ENCODE measurements at regions not wholly inside any gene's neighbourhood (a gene's known extent, or its start where the extent isn't known, plus 50 kb on each side); places are given as distances from the start of the nearest gene placed in this dataset.
"Not testable (repeated sequence)": the region's sequence is repeated elsewhere in the genome, so short reads cannot be mapped to it uniquely, and the experiment has no call there.

DNA sequence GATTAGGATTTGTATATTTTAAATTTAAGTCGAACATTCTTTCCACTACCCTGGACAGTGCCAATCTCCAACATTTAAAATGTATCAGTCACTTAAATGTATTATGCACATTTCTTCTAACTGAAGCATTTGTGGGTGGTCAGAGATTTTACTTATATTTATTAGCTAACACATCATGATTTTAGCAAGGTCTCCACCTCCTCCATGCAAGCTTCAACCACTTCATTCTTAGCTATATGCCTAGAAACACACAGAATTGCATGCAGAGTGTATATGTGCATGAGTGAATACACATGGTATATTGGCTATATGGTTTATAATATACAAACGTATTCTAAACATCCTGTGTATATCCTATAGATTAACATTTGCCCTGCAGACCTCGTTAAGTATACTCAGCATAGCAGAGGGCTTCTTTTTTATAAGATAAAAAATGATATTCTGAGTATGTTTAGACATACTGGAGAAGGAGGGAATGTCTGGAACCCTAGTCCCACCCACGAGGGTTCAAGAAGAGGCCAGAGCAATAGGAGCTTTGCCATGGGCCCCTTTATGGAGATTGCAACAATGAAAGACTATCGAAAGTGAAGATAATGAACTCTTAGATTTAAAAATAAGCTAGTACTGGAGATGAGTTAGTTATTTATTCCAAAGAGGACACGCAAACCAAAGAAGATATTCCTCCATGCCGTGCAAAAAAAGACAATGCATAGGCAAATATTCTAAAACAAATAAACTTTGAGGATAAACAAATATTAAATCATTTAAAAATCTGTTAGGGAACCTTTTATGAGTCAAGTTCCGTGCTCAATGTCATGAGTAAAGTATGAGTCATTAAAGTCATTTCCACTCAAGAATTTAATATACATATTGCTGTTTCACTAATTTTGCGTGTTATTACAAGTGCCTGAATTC is 480.4 kb downstream of the SIPA1L2 start:
- no peak for DNase-seq

DNA sequence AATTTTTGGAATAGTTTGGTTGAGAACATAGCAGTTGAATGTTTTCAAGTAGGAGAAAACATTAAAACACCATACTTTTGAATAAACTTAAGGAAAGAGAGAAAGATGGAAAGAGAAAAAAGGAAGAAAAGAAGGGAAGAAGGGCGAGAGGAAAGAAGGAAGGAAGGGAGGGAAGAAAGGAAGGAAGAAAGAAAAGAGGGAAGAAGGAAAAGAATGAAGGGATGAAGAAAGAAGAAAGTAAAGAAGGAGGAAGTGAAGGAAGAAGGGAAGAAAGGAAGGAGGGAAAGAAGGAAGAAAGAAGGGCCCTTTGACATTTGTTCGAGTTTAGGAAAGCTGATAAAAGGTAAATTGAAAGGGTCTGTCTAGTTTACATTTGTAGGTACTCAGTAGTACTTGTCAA is 482.7 kb downstream of the SIPA1L2 start:
- no peak for DNase-seq

DNA sequence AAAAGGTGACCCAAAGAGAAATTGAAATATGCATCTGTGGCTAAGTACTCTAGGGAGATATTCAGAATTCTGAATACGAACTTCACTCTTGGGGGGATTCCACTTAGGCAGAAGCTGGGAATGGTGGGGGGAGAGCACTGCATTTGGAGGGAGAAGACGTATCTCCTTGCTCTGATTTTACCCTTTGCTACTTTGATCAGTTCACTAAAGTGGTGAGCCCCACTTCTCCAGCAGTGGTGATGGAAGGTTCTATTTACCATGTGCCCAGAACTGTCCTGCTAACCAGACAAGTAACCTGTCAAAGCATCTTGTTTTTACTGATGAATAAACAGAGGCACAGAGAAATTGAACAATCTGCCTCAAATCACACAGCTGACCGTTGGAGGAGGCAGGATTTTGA is 483.4 kb downstream of the SIPA1L2 start:
- DNase-seq = no peak

DNA sequence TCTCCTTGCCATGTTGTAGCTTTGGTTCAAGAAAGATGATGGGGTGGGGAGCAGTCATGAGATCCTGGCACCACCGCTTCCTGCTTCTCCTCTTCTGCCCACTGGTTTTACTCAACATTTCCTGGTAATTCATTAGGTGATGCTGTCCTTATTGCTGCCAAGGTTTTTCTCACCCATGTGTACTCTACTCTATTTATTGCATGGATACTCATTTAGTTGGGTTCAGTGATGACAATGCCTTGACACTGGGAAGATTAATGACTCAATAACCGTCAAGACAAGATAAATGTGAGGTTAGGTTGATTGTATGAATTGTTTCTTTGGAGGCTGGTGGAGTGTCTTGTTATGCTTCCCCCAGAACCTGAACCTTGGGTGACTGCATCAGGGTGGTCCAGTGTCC is 484.2 kb downstream of the SIPA1L2 start:
- no peak for DNase-seq

DNA sequence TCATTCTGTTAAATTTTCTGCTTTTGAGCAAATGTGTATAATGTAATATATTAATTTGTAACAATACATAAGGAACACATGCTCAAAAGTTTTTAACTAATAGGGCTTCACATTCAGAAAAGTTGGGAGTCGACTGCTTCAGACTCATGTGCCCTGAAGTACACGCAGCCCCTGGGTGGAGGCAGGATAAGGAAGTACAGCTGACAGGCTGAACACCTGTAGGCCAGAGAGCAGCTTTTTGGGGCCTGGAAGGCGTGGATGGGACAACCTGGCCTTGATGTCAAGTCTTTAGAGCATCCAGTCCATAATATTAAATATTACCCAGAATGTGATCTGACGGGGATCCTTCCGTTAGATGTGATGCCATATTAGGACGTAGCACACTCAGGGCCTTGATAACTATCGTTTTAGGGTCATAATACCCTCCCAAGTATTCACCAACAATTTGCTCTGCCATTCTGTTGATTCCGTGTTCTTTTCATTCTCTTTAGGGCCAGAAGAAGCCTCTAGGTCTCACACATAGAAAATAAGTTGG is 485.2 kb downstream of the SIPA1L2 start:
- no peak for DNase-seq

DNA sequence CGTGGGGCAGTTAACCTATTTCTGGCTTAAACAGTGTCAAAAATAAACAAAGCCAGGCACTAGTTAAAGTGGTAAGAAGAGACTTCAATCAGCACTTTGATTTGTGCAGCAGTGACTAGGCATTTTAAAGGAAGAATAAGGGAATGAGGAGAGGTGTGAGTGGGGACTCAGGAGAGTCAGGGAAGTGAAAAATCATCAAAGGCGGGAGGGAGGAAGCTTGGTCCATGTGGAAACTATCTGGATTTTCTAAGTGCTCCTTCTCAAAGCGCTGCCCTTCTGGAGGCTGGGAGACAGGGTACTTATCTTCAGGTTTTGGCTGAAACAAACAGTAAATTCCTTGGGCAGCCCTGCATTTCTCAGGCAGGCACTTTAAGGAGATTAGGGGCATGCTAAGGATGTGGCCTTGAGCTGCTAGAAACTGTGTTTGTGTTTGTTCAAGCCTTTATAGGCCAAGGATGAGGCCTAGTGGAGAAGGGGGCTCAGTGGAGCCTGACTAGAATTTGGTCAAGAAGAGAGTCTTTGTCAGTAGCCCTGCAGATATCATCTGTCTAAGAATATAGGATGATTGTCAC is 486.5 kb downstream of the SIPA1L2 start:
- DNase-seq = no peak

DNA sequence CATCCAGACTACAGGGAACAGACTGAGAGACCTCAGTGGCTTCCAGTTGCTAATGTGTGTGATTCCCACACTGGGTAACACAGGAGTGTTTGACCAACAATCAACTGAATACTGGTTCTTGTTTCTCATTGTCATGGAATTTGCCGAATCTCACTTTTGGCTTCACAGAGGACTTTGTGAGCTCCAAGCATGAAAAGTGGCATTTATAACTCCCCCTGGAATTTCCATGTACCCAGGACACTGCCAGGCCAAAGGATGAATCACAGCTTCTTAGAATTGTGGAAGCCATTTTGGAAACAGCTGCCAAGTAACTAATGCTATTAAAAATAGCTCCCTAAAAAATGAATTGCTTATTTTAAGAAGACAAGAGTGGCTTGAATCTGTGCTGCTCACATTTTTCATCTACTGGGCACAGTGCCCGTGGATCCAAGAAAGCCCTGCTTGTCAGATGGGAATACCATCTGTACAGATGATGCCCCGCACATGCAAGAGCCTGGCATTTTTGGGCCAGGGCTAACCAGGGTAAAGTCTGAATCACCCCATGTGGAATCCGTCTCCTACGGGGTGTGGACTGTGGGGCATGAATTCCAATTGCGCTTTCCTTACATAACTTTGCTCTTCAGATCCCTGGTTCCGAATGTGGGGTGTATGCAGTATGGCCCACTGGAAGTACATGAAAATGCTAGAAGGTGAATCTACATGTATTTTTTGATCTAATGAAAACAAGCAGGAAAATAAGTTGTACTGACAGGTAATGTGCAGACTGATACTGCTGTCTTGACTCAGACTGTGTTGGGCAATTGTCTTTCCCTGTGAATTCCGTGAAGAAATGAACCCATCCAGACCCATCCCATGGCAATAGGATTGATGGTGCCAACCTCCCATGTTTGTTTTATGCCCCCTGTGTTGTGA is 487.3 kb downstream of the SIPA1L2 start:
- no peak for DNase-seq

DNA sequence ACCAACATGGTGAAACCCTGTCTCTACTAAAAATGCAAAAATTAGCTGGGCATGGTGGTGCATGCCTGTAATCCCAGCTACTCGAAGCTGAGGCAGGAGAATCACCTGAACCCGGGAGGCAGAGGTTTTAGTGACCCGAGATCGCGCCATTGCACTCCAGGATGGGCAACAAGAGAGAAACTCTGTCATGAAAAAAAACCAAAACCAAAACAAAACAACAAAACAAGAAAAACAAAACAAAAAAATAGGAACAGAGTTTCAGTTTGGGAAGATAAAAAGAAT is 488.8 kb downstream of the SIPA1L2 start:
- not testable (repeated sequence) for DNase-seq

DNA sequence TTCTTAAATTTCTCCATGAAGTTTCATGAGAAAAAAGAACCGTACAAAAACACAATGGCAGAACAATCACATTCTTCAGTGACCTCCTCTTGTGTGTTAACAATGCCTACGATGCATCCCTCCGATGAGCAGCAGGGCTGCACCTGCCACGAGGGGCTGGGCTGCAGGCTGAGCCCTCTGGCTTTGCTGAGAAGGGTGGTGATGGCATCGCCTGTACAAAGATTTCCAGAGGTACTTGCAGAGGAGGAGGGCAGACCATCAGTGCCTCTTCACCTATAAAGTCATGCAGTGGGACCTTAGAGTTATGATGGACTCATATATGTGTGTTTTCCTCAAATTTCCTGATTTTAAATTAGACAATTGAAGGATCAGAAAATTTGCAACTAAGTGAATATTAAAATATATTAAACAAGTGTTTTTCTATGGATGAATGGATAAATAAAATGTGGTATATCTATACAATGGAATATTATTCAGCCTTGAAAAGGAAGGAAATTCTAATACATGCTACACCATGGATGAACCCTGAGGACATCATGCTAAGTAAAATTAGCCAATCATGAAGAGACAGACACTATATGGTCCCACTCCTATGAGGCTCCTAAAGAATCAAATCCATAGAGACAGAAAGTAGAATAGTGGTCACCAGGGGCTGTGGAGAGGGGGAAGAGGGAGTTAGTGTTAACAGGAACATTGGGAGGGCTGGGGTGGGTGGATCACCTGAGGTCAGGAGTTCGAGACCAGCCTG is 489.3 kb downstream of the SIPA1L2 start:
- no peak for DNase-seq

DNA sequence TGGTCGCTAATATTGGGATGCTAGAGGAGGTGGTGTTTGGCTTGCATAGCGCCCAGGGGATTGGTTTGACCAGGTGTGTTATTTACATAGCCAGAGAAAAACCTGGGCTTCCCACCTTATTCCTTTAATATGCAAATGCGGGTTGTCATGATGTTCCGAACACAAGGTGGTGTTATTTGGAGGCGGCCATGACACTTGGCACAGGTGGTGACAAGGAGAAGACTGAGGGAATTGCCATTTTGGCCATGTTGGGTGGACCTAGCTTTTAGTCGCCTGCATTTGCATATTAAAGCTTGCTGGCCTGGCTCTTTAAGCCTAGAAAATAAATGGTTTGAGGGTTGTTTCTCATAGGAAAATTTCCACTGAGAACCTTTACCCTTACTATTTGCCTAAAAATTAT is 490.5 kb downstream of the SIPA1L2 start:
- DNase-seq = no peak

DNA sequence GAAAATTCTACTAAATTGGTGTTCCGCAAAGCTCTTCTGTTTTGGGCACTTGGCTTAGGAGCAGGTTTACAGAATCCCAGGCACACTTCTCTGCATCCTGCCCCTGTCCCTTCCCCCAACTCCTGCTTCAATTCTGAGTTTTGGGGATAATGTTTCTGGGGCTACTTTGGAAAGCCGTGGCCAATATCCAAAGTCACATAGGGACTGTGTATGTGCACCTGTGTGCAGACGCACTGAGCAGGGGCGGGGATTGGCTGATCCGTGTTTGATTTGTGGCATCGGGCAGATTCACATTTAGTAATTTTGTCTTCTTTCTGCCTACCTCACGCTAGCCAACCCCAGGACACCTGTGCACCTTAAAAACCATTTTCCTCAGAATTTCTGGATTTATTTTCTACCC is 491.9 kb downstream of the SIPA1L2 start:
- DNase-seq = no peak

DNA sequence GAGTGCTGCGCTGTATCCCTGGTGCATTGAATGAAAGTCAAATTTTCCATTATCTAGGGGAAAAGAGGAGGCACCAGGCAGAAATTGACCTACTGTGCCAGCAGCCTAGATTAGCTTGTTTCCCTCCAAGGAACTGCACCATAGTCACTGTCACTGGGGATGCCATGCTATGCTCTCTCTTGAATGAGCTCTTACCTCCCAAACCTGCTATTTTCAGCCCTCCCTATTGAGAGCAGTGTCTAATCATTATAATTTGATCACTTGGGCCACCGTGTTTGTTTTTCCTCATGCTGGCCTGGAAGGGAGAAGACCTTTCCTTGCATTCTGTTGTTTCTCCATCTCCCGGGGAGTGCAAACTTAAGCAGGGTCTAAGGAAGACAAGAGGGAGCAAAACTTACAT is 492.9 kb downstream of the SIPA1L2 start:
- no peak for DNase-seq

DNA sequence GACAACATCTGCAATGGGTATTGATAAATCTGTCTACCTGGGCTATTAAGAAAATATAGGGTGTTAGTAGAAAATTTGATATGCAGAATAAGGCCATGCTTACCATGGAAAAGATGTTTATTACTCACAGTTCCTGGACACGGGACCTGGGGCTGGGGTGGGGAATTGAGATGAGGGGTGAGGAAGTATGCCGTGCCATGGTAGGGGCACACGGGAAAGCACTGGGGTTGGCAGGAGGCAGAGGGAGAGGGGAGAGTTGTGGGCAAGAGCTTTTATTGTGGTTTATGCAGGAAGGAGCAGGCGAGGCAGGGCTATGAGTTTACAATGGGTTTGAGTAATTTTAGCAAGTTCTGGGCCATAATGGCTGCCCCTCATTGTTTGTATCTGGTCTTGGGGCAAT is 493.8 kb downstream of the SIPA1L2 start:
- no peak for DNase-seq

DNA sequence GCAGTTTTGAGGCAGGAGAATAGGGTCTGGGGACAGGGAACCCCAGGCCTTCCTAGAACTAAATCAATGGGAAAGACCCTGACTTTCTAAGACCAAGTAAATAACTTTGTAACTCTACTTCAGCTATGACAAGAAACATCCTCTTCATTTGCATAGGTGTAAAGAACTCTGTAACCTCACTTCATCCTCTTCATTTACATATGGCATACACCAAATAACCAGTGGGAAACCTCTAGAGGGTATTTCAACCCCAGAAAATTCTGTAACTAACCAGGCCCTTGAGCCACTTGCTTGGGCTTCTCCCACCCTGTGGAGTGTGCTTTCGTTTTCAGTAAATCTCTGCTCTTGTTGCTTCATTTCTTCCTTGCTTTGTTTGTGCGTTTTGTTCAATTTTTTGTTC is 495.6 kb downstream of the SIPA1L2 start:
- DNase-seq = no peak

DNA sequence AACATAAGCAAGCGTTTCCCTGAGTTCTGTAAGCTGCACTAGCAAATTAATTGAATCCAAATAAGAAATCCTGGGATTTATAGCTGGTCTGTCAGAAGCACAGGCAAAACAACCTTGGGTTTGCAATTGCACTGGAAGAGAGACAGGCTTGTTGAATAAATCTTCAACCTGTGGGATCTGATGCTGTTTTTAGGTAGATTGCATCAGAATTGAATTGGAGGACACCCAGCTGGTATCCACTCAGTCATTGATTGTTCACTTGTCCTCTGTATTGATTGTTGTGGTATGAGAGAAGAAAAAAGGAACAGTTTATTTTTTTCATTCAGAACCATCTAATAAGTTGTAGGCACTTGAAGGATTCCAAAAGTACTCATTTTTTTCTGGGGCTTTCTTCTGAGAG is 497.4 kb downstream of the SIPA1L2 start:
- no peak for DNase-seq

DNA sequence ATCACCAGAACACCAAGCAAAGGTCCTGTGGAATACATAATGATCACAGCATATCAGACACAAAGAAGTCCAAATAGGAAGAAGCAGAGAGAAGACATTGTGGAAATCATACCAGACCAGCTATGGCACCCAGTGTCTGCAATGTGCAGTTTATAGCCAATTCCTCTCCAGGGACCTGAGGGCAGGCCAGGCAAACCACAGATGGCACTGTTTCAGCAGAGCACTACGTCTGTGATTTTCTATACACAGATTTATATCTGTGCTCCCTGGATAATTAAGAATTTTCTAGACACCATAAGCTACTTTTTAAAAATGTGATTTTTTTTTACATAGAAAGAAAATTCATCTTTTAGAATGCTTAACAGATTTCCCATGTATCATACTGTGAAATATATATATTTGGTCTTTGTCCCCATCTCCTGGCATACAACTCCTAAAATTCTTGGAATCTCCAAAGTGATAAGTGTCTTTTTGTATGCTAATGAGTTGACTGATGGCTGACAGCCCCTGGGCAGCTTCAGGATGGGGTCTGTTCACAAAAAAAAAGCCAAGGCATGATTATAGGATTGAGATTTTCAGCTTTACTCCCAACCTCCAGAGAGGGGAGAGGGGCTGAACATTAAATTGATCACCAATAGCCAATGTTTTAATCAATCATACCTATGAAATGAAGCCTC is 498.1 kb downstream of the SIPA1L2 start:
- no peak for DNase-seq

DNA sequence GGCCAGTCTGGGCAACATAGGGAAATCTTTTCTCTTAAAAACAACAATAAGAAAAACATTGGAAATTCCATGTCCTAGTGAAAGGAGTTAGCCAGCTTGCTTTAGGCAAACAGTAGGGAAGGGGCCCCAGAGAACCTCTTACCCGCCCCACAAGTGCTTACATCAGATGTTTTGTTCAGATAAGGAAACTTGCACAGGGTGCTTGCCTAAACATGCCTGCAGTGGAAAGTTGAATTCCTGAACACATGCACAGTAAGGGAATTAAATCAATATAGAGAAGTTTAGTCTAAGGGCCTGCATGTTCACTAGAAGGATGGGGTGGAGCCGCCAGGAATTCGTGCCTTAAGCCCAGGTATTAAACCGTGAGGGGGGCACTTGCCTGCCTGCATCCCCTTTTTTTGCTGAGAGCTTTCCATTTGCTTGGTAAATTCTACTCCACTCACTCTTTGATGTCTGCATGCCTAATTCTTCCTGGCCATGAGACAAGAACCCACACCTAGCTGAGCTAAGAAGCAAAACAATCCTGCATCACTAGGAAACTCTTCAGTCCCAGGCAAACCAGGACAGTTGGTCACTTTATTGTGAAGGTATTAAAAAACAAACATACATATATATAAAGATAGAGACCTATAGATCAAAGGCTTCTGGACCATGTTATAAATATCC is 499.0 kb downstream of the SIPA1L2 start:
- DNase-seq = no peak

DNA sequence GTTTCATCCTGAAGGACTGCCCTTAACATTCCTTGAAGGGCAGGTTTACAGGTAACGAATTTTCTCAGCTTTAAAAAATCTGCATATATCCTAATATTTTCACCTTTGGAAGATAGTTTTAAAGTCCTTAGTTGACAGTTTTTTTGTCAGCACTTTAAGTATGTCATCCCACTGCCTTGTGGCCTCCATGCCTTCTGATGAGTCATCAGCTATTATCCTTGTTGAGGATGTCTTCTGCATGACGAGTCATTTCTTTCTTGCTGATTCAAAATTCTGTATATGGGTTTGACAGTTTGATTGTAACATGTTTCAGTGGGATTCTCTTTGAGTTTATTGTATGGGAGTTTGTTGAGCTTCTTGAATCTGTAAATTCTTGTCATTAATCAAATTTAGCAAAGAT is 500.6 kb downstream of the DISC1 start:
- no peak for DNase-seq

DNA sequence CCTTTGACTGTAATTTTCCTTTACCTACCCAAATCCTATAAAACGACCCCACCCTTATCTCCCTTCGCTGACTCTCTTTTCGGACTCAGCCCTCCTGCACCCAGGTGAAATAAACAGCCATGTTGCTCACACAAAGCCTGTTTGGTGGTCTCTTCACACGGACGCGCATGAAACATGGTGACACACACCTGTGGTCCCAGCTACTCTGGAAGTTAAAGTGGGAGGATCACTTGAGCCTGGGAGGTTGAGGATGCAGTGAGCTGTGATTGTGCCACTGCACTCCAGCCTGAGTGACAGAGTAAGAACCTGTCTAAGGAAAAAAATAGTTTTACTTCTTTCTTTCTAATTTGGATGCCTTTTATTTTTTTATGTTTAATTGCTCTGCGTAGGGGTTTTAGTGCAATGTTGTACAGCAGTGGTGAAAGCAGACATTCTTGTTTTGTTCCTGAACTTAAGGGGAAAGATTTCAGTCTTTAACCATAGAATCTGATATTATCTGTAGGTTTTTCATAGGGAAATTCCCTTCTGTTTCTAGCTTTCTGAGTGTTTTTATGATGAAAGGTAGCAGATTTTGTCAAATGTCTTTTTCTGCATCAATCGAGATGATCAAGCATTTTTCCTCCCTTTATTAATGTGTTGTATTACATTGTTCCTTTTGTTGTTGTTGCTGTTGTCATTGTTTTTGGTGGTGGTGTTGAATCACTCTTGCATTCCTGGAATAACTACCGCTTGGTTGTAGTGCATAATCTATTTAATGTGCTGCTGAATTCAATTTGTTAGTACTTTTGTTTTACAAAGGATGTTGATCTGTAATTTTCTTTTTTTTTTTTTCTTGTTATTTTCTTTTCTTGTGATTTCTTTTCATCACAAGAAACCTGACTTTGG is 497.4 kb downstream of the DISC1 start:
- DNase-seq = no peak

DNA sequence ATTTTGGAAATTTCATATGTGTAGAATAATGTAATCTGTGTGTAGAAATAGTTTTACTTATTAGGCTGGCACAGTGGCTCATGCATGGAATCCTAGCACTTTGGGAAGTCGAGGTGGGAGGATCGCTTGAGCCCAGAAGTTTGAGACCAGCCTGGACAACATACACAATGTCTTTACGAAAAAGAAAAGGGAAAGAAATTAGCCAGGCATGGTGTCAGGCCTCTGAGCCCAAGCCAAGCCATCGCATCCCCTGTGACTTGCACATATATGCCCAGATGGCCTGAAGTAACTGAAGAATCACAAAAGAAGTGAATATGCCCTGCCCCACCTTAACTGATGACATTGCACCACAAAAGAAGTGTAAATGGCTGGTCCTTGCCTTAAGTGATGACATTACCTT is 491.3 kb downstream of the DISC1 start:
- DNase-seq = not testable (repeated sequence)

DNA sequence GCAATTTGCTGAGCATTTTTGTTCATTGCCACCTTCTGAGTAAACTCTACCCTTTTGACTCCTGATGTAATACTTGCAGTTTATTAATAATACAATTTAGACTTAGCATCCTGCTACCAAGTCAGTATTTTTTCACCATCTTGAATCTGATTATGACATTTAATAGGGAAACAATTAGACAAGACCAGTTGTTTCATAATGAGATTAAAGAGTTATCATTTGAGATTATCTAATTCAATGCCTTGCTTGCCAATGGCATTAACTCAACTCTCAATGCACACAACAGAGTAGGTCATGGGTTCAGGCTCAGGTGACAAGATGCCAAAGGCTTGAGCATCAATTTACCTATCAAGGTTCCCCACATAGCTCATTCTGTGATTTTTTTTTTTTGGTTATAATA is 488.4 kb downstream of the DISC1 start:
- no peak for DNase-seq

Data from CD4-positive, alpha-beta T cell treated with Interleukin-1 beta for 1 hour (primary cell).